Transverse colon (tissue), 4 donors: ENCODE measurements at regions not wholly inside any gene's neighbourhood (a gene's known extent, or its start where the extent isn't known, plus 50 kb on each side); places are given as distances from the start of the nearest gene placed in this dataset.

Source experiments
- DNase-seq: peaks from one replicate; pipeline ENCODE4 v3.0.0-alpha.2; 2019
- H3K27ac ChIP-seq, 4 donors: fragments of 200-600 bp; sonication (generic); 2 replicates each; pipeline ENCODE4 v1.5.1; 2016 to 2018; ENCODE audit warnings: inconsistent platforms in 4 of 4
- H3K27me3 ChIP-seq: fragments of 200-600 bp; sonication (generic); 2 replicates; pipeline ENCODE4 v1.5.1; 2017; ENCODE audit warnings: inconsistent platforms
- H3K36me3 ChIP-seq, 4 donors: fragments of 200-600 bp; sonication (generic); 2 replicates each; pipeline ENCODE4 v1.5.1; 2017 to 2019; ENCODE audit warnings: inconsistent platforms in 4 of 4
- H3K4me1 ChIP-seq, 4 donors: fragments of 200-600 bp; sonication (generic); 2 replicates each; pipeline ENCODE4 v1.5.1; 2017 to 2020; ENCODE audit warnings: inconsistent platforms in 4 of 4
- H3K4me3 ChIP-seq, 4 donors: fragments of 200-600 bp; sonication (generic); 1 replicate in 1 of 4; 2 replicates in 3 of 4; pipeline versions ENCODE4 v1.5.1 to v1.6.1; 2017 to 2019; ENCODE audit warnings: inconsistent platforms in 4 of 4
- H3K9me3 ChIP-seq, 2 donors: fragments of 200-600 bp; sonication (generic); 2 replicates each; pipeline ENCODE4 v1.5.1; 2017 to 2019; ENCODE audit warnings: inconsistent platforms in 2 of 2
- CTCF ChIP-seq, 5 experiments: fragments of 200-600 bp in 3 of 5; fragments of 450-650 bp in 2 of 5; sonication (generic) in 3 of 5; IDR thresholded peaks; 1 replicate in 2 of 5; 2 replicates in 3 of 5; pipeline ENCODE4 v1.5.1; 2016 to 2017; ENCODE audit warnings: antibody characterized with exemption in 5 of 5, inconsistent platforms in 3 of 5, mild to moderate bottlenecking in 2 of 5, moderate library complexity in 1 of 5
- EP300 ChIP-seq: sonication (generic); formaldehyde crosslinking; IDR thresholded peaks from one replicate; pipeline ENCODE4 v1.6.1; 2017; ENCODE audit warnings: antibody characterized with exemption, low read depth
- POLR2A ChIP-seq: fragments of 450-650 bp; IDR thresholded peaks from one replicate; pipeline ENCODE4 v1.6.1; 2016; ENCODE audit warnings: antibody characterized with exemption, mild to moderate bottlenecking, moderate library complexity
- POLR2AphosphoS5 ChIP-seq, 3 donors: sonication (generic); formaldehyde crosslinking; IDR thresholded peaks; one replicate each; pipeline ENCODE4 v1.6.1; 2016; ENCODE audit warnings: antibody characterized with exemption in 3 of 3
- WGBS, 2 donors: methylation state at CpG; one replicate each; pipeline ENCODE4 v1.1.5; 2018; ENCODE audit warnings: low coverage in 1 of 2; 5-methylcytosine and 5-hydroxymethylcytosine counted together
- in situ Hi-C, 4 donors: fragments of 200-750 bp; cut with MboI; loops; one replicate each; pipeline versions ENCODE4 v1.15.0 to v1.15.1; 2017; ENCODE audit warnings: low sequenced_read_pairs in 3 of 4, low pct_ligation_motif_present in 1 of 4, low pct_unique_long_range_greater_than_20kb in 1 of 4
- intact Hi-C: fragments of 100-400 bp; cut with DNase I; formaldehyde crosslinking; loops from one replicate; pipeline ENCODE4 v1.15.1; 2023; ENCODE audit warnings: low total_unique reads

- in situ Hi-C loops (no loop called here), intact Hi-C loops (no loop called here)
- Histone ChIP-seq H3K9me3 (no peaks in the 10 kb centered on the region), H3K4me1 (no peaks in the 10 kb centered on the region), H3K36me3 (no peaks in the 10 kb centered on the region), H3K27me3 (no peaks in the 10 kb centered on the region), H3K27ac (no peak overlapping the region), H3K4me3 (no peak overlapping the region)
- WGBS, 2 donors: 86 to 100% methylated on average over 1 of the region's 1 CpG
- TF ChIP-seq POLR2A (no peak), CTCF (IDR thresholded peaks at IDR 0.05) (no peak), EP300 (no peak), POLR2AphosphoS5 (IDR thresholded peaks at IDR 0.05) (no peak)
- DNase-seq: no peak
Observed at GRCh38 chr3:70740071-70740470, 427.6 kb upstream of the MDFIC2 start.

- WGBS, 2 donors: 26 to 38% methylated on average over 4 of the region's 4 CpGs
- no peaks in the 10 kb centered on the region for H3K27me3 ChIP-seq
- no peak overlapping the region for H3K4me3 ChIP-seq
- in situ Hi-C loops (no loop called here), intact Hi-C loops (no loop called here)
- TF ChIP-seq CTCF (IDR thresholded peaks at IDR 0.05) (no peak), EP300 (no peak), POLR2A (no peak)
- DNase-seq: no peak
- no peaks in the 10 kb centered on the region for H3K36me3 ChIP-seq
- no peak overlapping the region for H3K27ac ChIP-seq
- no peaks in the 10 kb centered on the region for H3K4me1 ChIP-seq
- no peaks in the 10 kb centered on the region for H3K9me3 ChIP-seq
Observed at GRCh38 chr3:70738291-70738681, 425.8 kb upstream of the MDFIC2 start.

GRCh38 chr3:70737666-70738290 is 425.3 kb upstream of the MDFIC2 start:
- no peak overlapping the region for H3K27ac ChIP-seq
- TF ChIP-seq CTCF (IDR thresholded peaks at IDR 0.05): no peak
- in situ Hi-C loops: no loop called here
- no peaks in the 10 kb centered on the region for H3K4me1 ChIP-seq
- no peak for DNase-seq
- intact Hi-C loops: no loop called here
- no peaks in the 10 kb centered on the region for H3K27me3 ChIP-seq
- no peaks in the 10 kb centered on the region for H3K9me3 ChIP-seq
- H3K4me3 ChIP-seq: no peak overlapping the region
- WGBS, 2 donors: 15 to 27% methylated on average over 2 of the region's 2 CpGs
- H3K36me3 ChIP-seq: no peaks in the 10 kb centered on the region

- no peak for TF ChIP-seq POLR2A
- no peak for TF ChIP-seq CTCF (IDR thresholded peaks at IDR 0.05)
- no peak for TF ChIP-seq POLR2AphosphoS5 (IDR thresholded peaks at IDR 0.05)
- no peak for TF ChIP-seq EP300
- in situ Hi-C loops: no loop called here
- Histone ChIP-seq H3K27ac (no peak overlapping the region), H3K27me3 (no peaks in the 10 kb centered on the region), H3K4me3 (no peak overlapping the region), H3K4me1 (no peaks in the 10 kb centered on the region), H3K9me3 (no peaks in the 10 kb centered on the region), H3K36me3 (no peaks in the 10 kb centered on the region)
- 74 to 85% methylated on average over 1 of the region's 1 CpG for WGBS, 2 donors
- intact Hi-C loops: no loop called here
- DNase-seq: no peak
Observed at GRCh38 chr3:70736009-70736408, 423.6 kb upstream of the MDFIC2 start.
